Hepatocyte (in vitro differentiated cells): ENCODE measurements at regions not wholly inside any gene's neighbourhood (a gene's known extent, or its start where the extent isn't known, plus 50 kb on each side); places are given as distances from the start of the nearest gene placed in this dataset.

Experiments used
- DNase-seq: peaks from one replicate; pipeline ENCODE4 v3.0.0-alpha.2; 2016; ENCODE audit warnings: low spot score
- H2AFZ ChIP-seq: fragments of 200-600 bp; sonication (generic); 2 replicates; pipeline ENCODE4 v1.6.0; 2016; ENCODE audit warnings: antibody characterized with exemption, mild to moderate bottlenecking
- H3K27ac ChIP-seq: fragments of 200-600 bp; sonication (generic); 2 replicates; pipeline ENCODE4 v1.5.1; 2016; ENCODE audit warnings: mild to moderate bottlenecking
- H3K27me3 ChIP-seq: fragments of 200-600 bp; sonication (generic); 2 replicates; pipeline ENCODE4 v1.6.1; 2016
- H3K36me3 ChIP-seq: fragments of 200-600 bp; sonication (generic); replicated peaks from 2 replicates; pipeline ENCODE4 v1.5.1; 2016; ENCODE audit warnings: low read depth; ENCODE audit not compliant: insufficient read depth
- H3K4me1 ChIP-seq: fragments of 200-600 bp; sonication (generic); 2 replicates; pipeline ENCODE4 v1.5.1; 2016; ENCODE audit warnings: mild to moderate bottlenecking, moderate library complexity; ENCODE audit not compliant: insufficient read depth
- H3K4me2 ChIP-seq: fragments of 200-600 bp; sonication (generic); 2 replicates; pipeline ENCODE4 v1.6.0; 2016
- H3K4me3 ChIP-seq: fragments of 200-600 bp; sonication (generic); 2 replicates; pipeline ENCODE4 v1.5.1; 2016; ENCODE audit warnings: mild to moderate bottlenecking
- H3K79me2 ChIP-seq: fragments of 200-600 bp; sonication (generic); 2 replicates; pipeline ENCODE4 v1.6.0; 2017; ENCODE audit warnings: mild to moderate bottlenecking
- H3K9me2 ChIP-seq: fragments of 200-600 bp; sonication (generic); replicated peaks from 2 replicates; pipeline ENCODE4 v1.6.0; 2017; ENCODE audit warnings: mild to moderate bottlenecking; ENCODE audit not compliant: insufficient read depth
- H3K9me3 ChIP-seq: fragments of 200-600 bp; sonication (generic); 2 replicates; pipeline ENCODE4 v1.5.1; 2016; ENCODE audit warnings: low read depth, mild to moderate bottlenecking
- H4K20me1 ChIP-seq: fragments of 200-600 bp; sonication (generic); 2 replicates; pipeline ENCODE4 v1.6.0; 2016; ENCODE audit warnings: mild to moderate bottlenecking; ENCODE audit not compliant: insufficient read depth, poor library complexity, severe bottlenecking
- CTCF ChIP-seq: fragments of 200-600 bp; sonication (generic); IDR thresholded peaks from 2 replicates; pipeline ENCODE4 v1.5.1; 2016; ENCODE audit warnings: antibody characterized with exemption, mild to moderate bottlenecking; ENCODE audit not compliant: poor library complexity
- EZH2 ChIP-seq: fragments of 200-600 bp; sonication (generic); IDR thresholded peaks from 2 replicates; pipeline ENCODE4 v1.6.1; 2016; ENCODE audit warnings: antibody characterized with exemption, mild to moderate bottlenecking, borderline replicate concordance
- EZH2phosphoT487 ChIP-seq: fragments of 200-600 bp; sonication (generic); IDR thresholded peaks from one replicate; pipeline ENCODE4 v1.6.1; 2018; ENCODE audit warnings: antibody characterized with exemption, mild to moderate bottlenecking, low read depth, moderate library complexity; ENCODE audit not compliant: unreplicated experiment, severe bottlenecking
- WGBS: methylation state at CpG from one replicate; pipeline ENCODE4 v1.1.6; 2016; ENCODE audit warnings: low lambda C conversion rate; ENCODE audit errors: missing lambda C conversion rate; 5-methylcytosine and 5-hydroxymethylcytosine counted together

GRCh38 chr15:95923792-95924191 is 406.7 kb upstream of the NR2F2 start:
- TF ChIP-seq CTCF (no peak), EZH2phosphoT487 (no peak), EZH2 (no peak)

GRCh38 chr15:95928822-95929221 is 401.7 kb upstream of the NR2F2 start:
- H3K79me2 ChIP-seq = no peaks in the 10 kb centered on the region
- H3K27me3 ChIP-seq = no peaks in the 10 kb centered on the region
- no peaks in the 10 kb centered on the region for H4K20me1 ChIP-seq
- H3K9me3 ChIP-seq = no peaks in the 10 kb centered on the region
- H3K4me2 ChIP-seq = no peak overlapping the region
- no peak overlapping the region for H2AFZ ChIP-seq
- H3K27ac ChIP-seq = no peak overlapping the region
- H3K9me2 ChIP-seq = no peaks in the 10 kb centered on the region
- DNase-seq = no peak
- TF ChIP-seq EZH2 = no peak
- no peak for TF ChIP-seq CTCF
- no peak for TF ChIP-seq EZH2phosphoT487
- WGBS = 90% methylated on average over 3 of the region's 3 CpGs
- H3K36me3 ChIP-seq = no peaks in the 10 kb centered on the region
- H3K4me3 ChIP-seq = no peak overlapping the region
- no peaks in the 10 kb centered on the region for H3K4me1 ChIP-seq

More at GRCh38 chr15:95923792-95924191, 406.7 kb upstream of the NR2F2 start:
- Histone ChIP-seq H3K79me2 (no peaks in the 10 kb centered on the region), H3K27ac (no peak overlapping the region), H3K27me3 (no peaks in the 10 kb centered on the region), H3K4me1 (no peaks in the 10 kb centered on the region), H3K4me3 (no peak overlapping the region), H3K9me2 (no peaks in the 10 kb centered on the region), H2AFZ (peak overlapping the region; percentile 3), H3K9me3 (no peaks in the 10 kb centered on the region), H3K4me2 (no peak overlapping the region), H3K36me3 (no peaks in the 10 kb centered on the region), H4K20me1 (no peaks in the 10 kb centered on the region)
- WGBS = 61% methylated on average over 4 of the region's 4 CpGs
- no peak for DNase-seq

GRCh38 chr15:95929232-95929846 is 401.2 kb upstream of the NR2F2 start:
- H3K36me3 ChIP-seq = no peaks in the 10 kb centered on the region
- H3K79me2 ChIP-seq = no peaks in the 10 kb centered on the region
- 60% methylated on average over 7 of the region's 7 CpGs for WGBS
- no peaks in the 10 kb centered on the region for H4K20me1 ChIP-seq
- H3K9me2 ChIP-seq = no peaks in the 10 kb centered on the region
- H3K4me1 ChIP-seq = no peaks in the 10 kb centered on the region
- DNase-seq = no peak
- TF ChIP-seq EZH2phosphoT487 = no peak
- TF ChIP-seq EZH2 = no peak
- TF ChIP-seq CTCF = no peak
- no peak overlapping the region for H3K4me2 ChIP-seq
- H3K27me3 ChIP-seq = no peaks in the 10 kb centered on the region
- no peak overlapping the region for H3K4me3 ChIP-seq
- no peak overlapping the region for H3K27ac ChIP-seq
- no peaks in the 10 kb centered on the region for H3K9me3 ChIP-seq
- H2AFZ ChIP-seq = no peak overlapping the region
